ENCODE measurements at regions not wholly inside any gene's neighbourhood (a gene's known extent, or its start where the extent isn't known, plus 50 kb on each side); places are given as distances from the start of the nearest gene placed in this dataset.

- Histone ChIP-seq H3K36me3 (ENCODE audit: control insufficient read depth, insufficient read depth, low read length) (no peaks in the 10 kb centered on the region), H3K9ac (ENCODE audit: low read length) (no peak overlapping the region), H3K27ac (ENCODE audit: low read depth, low read length) (no peak overlapping the region), H3K4me3 (ENCODE audit: low read length) (no peak overlapping the region), H3K27me3 (ENCODE audit: control insufficient read depth, insufficient read depth, low read length) (no peaks in the 10 kb centered on the region), H3K4me1 (ENCODE audit: control insufficient read depth, insufficient read depth, low read length) (no peaks in the 10 kb centered on the region)
These were observed 155.4 kb upstream of the MAP3K1 start for GRCh38 chr5:56659971-56660370.

- H3K9ac ChIP-seq (ENCODE audit: low read length) = no peak overlapping the region
- H3K4me1 ChIP-seq (ENCODE audit: control insufficient read depth, insufficient read depth, low read length) = no peaks in the 10 kb centered on the region
- no peak overlapping the region for H3K4me3 ChIP-seq (ENCODE audit: low read length)
- no peak overlapping the region for H3K27ac ChIP-seq (ENCODE audit: low read depth, low read length)
- no peaks in the 10 kb centered on the region for H3K36me3 ChIP-seq (ENCODE audit: control insufficient read depth, insufficient read depth, low read length)
- H3K27me3 ChIP-seq (ENCODE audit: control insufficient read depth, insufficient read depth, low read length) = no peaks in the 10 kb centered on the region
These were observed 156.4 kb upstream of the MAP3K1 start for GRCh38 chr5:56658972-56659371.

GRCh38 chr5:56656846-56657726 is 158.3 kb upstream of the MAP3K1 start:
- H3K27ac ChIP-seq (ENCODE audit: low read depth, low read length) = no peak overlapping the region
- H3K4me3 ChIP-seq (ENCODE audit: low read length) = no peak overlapping the region
- H3K36me3 ChIP-seq (ENCODE audit: control insufficient read depth, insufficient read depth, low read length) = no peaks in the 10 kb centered on the region
- H3K27me3 ChIP-seq (ENCODE audit: control insufficient read depth, insufficient read depth, low read length) = no peaks in the 10 kb centered on the region
- H3K9ac ChIP-seq (ENCODE audit: low read length) = no peak overlapping the region
- no peaks in the 10 kb centered on the region for H3K4me1 ChIP-seq (ENCODE audit: control insufficient read depth, insufficient read depth, low read length)

GRCh38 chr5:56651893-56652292 is 163.5 kb upstream of the MAP3K1 start:
- H3K4me1 ChIP-seq (ENCODE audit: control insufficient read depth, insufficient read depth, low read length) = no peaks in the 10 kb centered on the region
- no peaks in the 10 kb centered on the region for H3K36me3 ChIP-seq (ENCODE audit: control insufficient read depth, insufficient read depth, low read length)

GRCh38 chr5:56650386-56650785 is 165.0 kb upstream of the MAP3K1 start:
- Histone ChIP-seq H3K9ac (ENCODE audit: low read length) (no peak overlapping the region), H3K4me3 (ENCODE audit: low read length) (no peak overlapping the region), H3K36me3 (ENCODE audit: control insufficient read depth, insufficient read depth, low read length) (no peaks in the 10 kb centered on the region), H3K27me3 (ENCODE audit: control insufficient read depth, insufficient read depth, low read length) (no peaks in the 10 kb centered on the region), H3K4me1 (ENCODE audit: control insufficient read depth, insufficient read depth, low read length) (no peaks in the 10 kb centered on the region), H3K27ac (ENCODE audit: low read depth, low read length) (no peak overlapping the region)

More at GRCh38 chr5:56651893-56652292, 163.5 kb upstream of the MAP3K1 start:
- Histone ChIP-seq H3K9ac (ENCODE audit: low read length) (no peak overlapping the region), H3K27ac (ENCODE audit: low read depth, low read length) (no peak overlapping the region), H3K4me3 (ENCODE audit: low read length) (no peak overlapping the region), H3K27me3 (ENCODE audit: control insufficient read depth, insufficient read depth, low read length) (no peaks in the 10 kb centered on the region)

- Histone ChIP-seq H3K27ac (ENCODE audit: low read depth, low read length) (no peak overlapping the region), H3K4me3 (ENCODE audit: low read length) (no peak overlapping the region)
These were observed 165.8 kb upstream of the MAP3K1 start for GRCh38 chr5:56649569-56649968.

GRCh38 chr5:56648460-56649034 is 166.8 kb upstream of the MAP3K1 start:
- H3K27ac ChIP-seq (ENCODE audit: low read depth, low read length) = no peak overlapping the region
- H3K4me1 ChIP-seq (ENCODE audit: control insufficient read depth, insufficient read depth, low read length) = no peaks in the 10 kb centered on the region
- H3K36me3 ChIP-seq (ENCODE audit: control insufficient read depth, insufficient read depth, low read length) = no peaks in the 10 kb centered on the region
- H3K4me3 ChIP-seq (ENCODE audit: low read length) = no peak overlapping the region
- no peak overlapping the region for H3K9ac ChIP-seq (ENCODE audit: low read length)
- H3K27me3 ChIP-seq (ENCODE audit: control insufficient read depth, insufficient read depth, low read length) = no peaks in the 10 kb centered on the region

More at GRCh38 chr5:56649569-56649968, 165.8 kb upstream of the MAP3K1 start:
- Histone ChIP-seq H3K36me3 (ENCODE audit: control insufficient read depth, insufficient read depth, low read length) (no peaks in the 10 kb centered on the region), H3K9ac (ENCODE audit: low read length) (no peak overlapping the region), H3K4me1 (ENCODE audit: control insufficient read depth, insufficient read depth, low read length) (no peaks in the 10 kb centered on the region), H3K27me3 (ENCODE audit: control insufficient read depth, insufficient read depth, low read length) (no peaks in the 10 kb centered on the region)

- H3K9ac ChIP-seq (ENCODE audit: low read length) = no peak overlapping the region
- no peaks in the 10 kb centered on the region for H3K4me1 ChIP-seq (ENCODE audit: control insufficient read depth, insufficient read depth, low read length)
- H3K36me3 ChIP-seq (ENCODE audit: control insufficient read depth, insufficient read depth, low read length) = no peaks in the 10 kb centered on the region
- H3K4me3 ChIP-seq (ENCODE audit: low read length) = no peak overlapping the region
- H3K27me3 ChIP-seq (ENCODE audit: control insufficient read depth, insufficient read depth, low read length) = no peaks in the 10 kb centered on the region
- H3K27ac ChIP-seq (ENCODE audit: low read depth, low read length) = no peak overlapping the region
These were observed 168.1 kb upstream of the MAP3K1 start for GRCh38 chr5:56647099-56647850.

- no peak overlapping the region for H3K4me3 ChIP-seq (ENCODE audit: low read length)
- no peaks in the 10 kb centered on the region for H3K4me1 ChIP-seq (ENCODE audit: control insufficient read depth, insufficient read depth, low read length)
- no peak overlapping the region for H3K27ac ChIP-seq (ENCODE audit: low read depth, low read length)
- no peak overlapping the region for H3K9ac ChIP-seq (ENCODE audit: low read length)
- H3K27me3 ChIP-seq (ENCODE audit: control insufficient read depth, insufficient read depth, low read length) = no peaks in the 10 kb centered on the region
- no peaks in the 10 kb centered on the region for H3K36me3 ChIP-seq (ENCODE audit: control insufficient read depth, insufficient read depth, low read length)
These were observed 173.6 kb upstream of the MAP3K1 start for GRCh38 chr5:56641635-56642260.

- H3K27ac ChIP-seq (ENCODE audit: low read depth, low read length) = no peak overlapping the region
These were observed 174.5 kb upstream of the MAP3K1 start for GRCh38 chr5:56640763-56641406.

GRCh38 chr5:56639476-56639875 is 175.9 kb upstream of the MAP3K1 start:
- no peaks in the 10 kb centered on the region for H3K36me3 ChIP-seq (ENCODE audit: control insufficient read depth, insufficient read depth, low read length)
- no peak overlapping the region for H3K9ac ChIP-seq (ENCODE audit: low read length)
- H3K4me1 ChIP-seq (ENCODE audit: control insufficient read depth, insufficient read depth, low read length) = no peaks in the 10 kb centered on the region
- H3K27ac ChIP-seq (ENCODE audit: low read depth, low read length) = no peak overlapping the region
- no peaks in the 10 kb centered on the region for H3K27me3 ChIP-seq (ENCODE audit: control insufficient read depth, insufficient read depth, low read length)
- H3K4me3 ChIP-seq (ENCODE audit: low read length) = no peak overlapping the region

More at GRCh38 chr5:56640763-56641406, 174.5 kb upstream of the MAP3K1 start:
- no peaks in the 10 kb centered on the region for H3K36me3 ChIP-seq (ENCODE audit: control insufficient read depth, insufficient read depth, low read length)
- H3K9ac ChIP-seq (ENCODE audit: low read length) = no peak overlapping the region
- H3K4me3 ChIP-seq (ENCODE audit: low read length) = no peak overlapping the region
- no peaks in the 10 kb centered on the region for H3K27me3 ChIP-seq (ENCODE audit: control insufficient read depth, insufficient read depth, low read length)
- no peaks in the 10 kb centered on the region for H3K4me1 ChIP-seq (ENCODE audit: control insufficient read depth, insufficient read depth, low read length)

All from rectal smooth muscle tissue (tissue), 1 donor.